GM18907 (cell line): ENCODE measurements at regions not wholly inside any gene's neighbourhood (a gene's known extent, or its start where the extent isn't known, plus 50 kb on each side); places are given as distances from the start of the nearest gene placed in this dataset.

Source experiments
- ATAC-seq: cut with Tn5 transposase; IDR thresholded peaks from one replicate; pipeline ENCODE4 v1.9.1; 2021; ENCODE audit warnings: mild to moderate bottlenecking, moderate library complexity; ENCODE audit not compliant: unreplicated experiment

DNA sequence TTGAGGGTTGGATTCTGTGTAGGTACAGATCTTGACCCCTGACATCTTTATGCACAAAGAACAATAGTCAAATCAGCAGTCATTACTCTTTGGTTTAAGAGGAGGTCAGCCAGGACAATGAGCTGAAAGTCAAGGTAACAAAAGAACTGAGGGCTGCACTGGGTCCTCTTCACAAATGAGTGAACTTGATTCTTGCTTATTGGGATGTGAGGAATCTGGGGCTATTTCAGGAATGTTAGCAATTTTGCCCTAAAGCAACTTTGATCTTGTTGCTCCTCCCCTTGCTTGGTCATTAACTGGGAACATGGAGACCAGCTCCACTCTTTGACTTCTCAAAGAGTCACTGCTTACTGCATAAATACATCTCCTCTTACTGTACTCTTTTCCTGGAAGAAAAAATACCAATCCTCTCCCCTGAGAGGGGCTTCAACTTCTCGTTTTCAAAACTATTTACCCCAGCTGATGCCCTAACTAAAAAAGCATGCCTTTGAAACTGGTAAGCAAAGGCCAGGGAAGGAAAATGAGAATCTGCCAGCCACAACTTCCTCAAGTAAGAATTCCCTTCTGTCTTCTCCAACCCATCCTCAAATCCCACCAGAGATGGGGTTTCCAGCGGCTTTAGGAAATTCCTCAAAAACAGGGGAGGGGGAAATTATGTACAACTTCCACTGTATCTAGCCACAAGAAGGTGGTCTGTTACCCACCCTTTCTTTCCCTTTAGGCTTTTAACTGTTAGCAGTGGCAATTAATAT is 368.3 kb downstream of the ENC1 start:
- ATAC-seq = no peak

DNA sequence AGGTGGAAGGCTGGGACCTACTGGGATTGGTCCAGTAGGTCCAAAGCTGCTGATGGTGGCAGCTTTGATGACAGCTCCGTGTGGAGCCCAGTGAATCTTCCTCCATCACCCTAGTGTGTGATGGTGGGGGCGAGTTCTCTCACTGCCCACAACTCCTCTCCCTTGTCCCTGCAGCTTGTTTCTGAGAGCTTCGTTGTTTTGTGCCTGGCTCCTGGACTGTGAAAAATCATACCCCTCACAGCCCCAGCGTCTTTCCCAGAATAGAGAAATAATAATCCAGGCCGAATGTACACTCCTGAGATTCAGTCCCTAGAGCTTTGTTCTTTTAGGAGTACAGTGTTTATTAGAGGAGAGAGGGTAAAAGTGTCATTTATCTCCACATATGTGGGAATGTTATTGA is 372.2 kb downstream of the ENC1 start:
- no peak for ATAC-seq

DNA sequence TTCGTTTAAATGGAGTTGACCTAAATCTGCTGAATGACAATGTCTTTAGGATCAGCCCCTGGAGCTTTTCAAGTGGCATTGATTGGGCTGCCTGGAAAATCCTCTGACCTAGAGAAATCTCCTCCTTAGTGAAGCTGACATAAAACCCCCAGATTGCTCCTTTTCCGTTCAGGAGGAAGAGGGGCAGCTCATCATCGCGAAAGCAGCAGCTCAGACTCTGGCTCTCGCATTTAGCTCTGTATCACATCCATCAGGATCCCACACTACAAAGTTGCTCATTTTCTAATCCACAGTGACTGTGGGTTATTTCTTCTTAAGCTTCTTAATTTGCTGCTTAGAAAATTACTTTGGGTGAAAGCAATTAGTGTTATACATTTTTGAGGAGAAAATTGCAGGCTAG is 373.7 kb downstream of the ENC1 start:
- ATAC-seq = no peak

DNA sequence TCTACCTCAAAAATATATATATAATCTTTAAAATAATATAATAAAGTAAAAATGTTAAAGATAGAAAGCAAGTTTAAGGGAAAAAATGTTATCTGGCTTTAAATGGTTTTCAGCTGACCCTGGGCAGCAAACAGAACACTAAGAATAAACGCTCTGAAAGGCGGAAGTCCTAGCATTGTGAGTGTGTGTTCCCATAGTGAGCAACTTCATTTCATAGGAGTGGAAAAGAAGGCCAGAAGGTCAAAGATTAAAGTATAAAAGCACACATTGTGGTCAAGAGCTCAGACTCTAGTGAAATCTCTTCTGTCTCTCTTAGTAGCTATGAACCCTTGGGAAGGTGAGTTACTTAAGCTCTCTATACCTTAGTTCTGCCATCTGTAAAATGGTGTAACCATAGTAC is 374.4 kb downstream of the ENC1 start:
- ATAC-seq = no peak

DNA sequence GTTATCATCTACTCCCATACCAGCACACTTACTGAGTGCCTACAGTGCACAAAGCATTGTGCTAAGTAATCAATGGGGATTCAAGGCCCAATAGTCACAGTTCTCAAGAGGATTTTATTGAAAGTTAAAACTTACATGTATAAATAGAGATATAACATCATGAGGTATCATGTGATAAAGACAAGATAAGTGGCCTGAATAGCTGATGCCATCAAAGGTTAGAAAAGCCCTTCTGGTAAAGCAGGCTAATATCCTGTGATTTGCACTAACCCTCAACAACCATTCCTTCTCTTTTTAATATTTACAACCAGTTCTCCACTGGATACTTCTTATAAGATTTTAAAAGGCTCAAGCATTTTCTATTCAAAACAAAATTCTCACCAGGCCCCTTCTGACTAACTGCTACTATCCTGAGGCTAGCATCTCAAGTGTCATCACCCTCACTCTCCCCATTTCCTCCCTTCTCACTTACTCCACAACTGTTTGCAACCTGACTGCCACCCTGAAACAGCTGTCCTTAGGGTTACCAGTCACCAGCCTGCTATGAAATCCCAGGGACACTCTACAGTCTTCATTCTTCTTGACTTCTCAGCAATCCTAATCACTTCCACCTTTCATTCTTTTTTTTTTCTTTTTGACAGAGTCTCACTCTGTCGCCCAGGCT is 377.9 kb downstream of the ENC1 start:
- ATAC-seq = no peak

DNA sequence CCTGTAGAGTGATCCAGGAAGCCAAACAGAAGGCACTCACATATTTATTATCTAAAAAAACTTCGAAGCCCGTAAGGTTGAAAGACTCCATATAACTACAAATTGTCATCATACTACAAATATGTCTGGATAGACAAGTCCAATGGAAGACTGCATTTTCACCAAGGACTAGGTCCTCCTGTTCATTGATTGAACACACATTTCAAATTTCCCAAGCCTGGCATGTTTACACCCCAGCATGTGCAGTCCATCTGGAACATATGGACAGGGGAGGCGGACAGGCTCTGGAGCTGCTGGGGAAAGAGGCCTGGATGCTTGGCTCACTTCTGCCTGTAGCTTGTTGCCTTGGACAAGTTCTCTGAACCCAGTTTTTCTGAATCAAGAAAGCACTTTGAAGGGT is 378.7 kb downstream of the ENC1 start:
- ATAC-seq = no peak

DNA sequence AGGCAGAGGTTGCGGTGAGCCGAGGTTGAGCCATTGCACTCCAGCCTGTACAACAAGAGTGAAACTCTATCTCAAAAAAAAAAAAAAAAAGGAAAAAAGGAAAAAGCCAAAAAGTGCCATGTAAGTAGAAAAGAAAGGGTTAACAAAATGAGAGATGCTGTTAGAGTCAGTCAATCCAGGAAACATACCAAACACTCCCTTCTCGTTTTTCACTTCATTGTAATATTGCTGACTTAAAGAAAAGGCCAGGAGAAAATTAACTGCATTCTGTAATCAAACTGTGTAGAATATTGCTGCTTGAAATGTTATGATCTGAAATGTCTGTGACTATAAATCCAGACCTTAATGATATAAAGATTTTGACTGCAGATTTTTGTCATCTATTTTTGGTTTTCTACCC is 379.1 kb downstream of the ENC1 start:
- ATAC-seq = no peak

DNA sequence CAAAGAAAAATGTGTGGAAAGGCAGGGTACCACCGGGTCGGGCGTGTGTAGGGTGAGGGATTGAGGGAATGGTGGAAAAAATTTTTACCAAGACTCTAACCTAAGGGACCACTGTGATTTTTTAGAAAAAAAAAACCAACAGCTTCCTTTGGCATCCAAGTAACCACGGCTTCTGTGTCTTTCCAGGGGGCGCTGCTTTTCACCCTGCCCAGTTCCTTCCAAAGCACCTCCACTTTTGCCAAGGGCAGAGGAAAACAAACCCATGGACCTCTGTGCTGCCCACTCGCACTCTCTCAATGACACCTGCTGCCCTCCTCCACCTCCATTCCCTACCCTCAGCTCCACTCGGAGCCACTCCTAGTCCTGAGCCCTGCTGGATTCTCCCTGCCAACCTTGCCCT is 381.0 kb downstream of the ENC1 start:
- ATAC-seq = no peak

DNA sequence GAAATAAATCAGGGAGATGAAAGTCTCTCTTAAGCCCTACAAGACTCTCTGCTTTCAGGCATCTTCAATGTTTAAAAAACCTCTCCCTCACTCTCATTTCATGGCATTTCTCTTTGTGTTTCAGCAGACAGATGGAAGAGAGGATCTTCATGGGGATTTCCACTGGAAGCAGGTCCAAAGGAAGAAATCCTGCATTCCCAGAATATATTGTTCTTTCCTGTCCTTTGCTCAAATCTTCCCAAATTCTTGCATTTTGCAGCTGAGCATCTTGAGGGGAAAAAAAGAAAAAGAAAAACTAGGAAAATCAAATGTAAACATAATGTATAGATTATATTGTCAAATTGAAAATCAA is 382.2 kb downstream of the ENC1 start:
- ATAC-seq = no peak

DNA sequence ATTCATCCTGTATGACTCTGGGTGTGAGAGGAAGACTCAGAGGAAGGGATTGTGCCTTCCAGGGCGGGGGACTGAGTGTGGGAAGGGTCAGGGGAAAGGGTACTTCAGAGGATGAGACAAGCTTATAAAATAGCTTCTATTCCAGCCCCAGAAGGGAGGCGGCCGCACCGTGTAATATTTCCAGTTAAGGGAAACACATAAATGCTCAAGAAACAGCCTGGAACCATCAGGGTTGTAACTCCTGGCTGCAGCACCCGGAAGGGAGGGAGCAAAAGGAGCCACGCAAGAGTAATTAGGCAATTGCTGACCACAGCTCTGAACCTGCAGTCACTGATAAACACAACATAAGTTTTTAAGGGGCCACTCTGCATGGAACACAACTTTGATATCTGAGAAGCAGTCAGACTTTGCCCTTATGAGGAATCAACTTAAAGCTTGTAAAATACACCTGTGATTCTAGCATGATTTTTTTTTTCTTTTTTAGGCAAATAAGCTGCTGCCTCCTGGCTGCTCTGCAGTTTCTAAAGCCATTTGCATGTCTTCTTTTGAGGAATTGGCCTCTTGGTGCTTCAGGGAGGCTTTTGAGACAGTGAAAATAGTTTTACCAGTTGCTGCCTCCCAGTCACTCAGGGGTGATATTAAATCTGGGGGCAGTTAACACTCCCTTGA is 382.7 kb downstream of the ENC1 start:
- peak; percentile 63 for ATAC-seq

DNA sequence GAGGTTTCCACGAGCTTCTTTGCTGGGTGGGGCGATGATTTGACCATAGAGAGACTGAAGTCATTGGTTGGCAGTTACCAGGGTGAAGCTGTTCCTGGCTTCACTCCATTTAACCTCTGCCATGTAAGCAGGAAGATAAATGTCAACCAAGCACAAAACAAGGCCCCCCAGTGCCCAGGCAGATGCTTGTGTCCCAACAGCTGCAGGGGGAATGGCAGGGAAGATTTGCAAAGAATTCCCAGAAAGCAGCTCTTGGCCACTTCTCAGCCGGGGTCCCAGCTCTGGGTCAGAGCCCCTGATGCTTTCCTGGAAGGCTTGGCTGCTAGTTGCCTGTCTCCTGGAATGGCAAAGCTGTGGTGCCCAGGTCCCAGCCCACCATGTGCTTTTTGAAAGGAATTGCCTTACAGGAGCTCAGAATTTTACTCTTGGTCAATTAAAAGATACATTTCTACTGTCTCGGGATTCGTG is 383.4 kb downstream of the ENC1 start:
- no peak for ATAC-seq

DNA sequence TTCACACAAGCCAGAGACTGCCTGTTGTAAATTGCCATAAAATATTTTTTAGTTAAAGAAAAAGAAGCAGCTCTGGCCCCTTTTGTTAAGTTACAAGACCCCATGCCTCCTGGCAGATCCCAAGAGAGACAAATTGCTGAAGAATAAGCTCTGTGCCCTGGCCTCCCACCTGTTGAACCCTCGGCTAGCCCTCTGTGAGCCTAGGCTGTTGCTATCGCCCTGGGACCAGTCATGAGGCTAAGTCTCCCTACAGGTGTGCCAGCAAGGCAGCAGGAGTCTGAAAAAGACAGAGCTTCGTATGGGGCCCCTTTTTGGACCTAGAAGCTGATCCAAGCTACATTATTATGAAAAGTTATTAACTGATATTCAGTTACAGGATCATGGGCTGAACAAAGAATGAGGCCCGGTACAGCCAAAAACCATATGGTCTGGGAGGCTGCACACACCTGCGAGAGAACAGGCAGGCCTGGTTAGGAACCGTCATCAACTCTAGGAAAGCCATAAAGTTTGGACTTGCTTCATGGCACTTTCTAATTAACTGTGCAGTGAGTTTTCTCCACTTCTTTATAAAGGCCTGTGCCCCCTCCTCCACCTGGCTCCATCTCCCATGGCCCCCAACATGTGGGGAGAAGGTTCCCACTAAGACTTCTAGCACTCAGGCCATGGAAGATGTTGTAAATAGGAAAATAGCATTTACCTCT is 384.7 kb downstream of the ENC1 start:
- ATAC-seq = no peak

DNA sequence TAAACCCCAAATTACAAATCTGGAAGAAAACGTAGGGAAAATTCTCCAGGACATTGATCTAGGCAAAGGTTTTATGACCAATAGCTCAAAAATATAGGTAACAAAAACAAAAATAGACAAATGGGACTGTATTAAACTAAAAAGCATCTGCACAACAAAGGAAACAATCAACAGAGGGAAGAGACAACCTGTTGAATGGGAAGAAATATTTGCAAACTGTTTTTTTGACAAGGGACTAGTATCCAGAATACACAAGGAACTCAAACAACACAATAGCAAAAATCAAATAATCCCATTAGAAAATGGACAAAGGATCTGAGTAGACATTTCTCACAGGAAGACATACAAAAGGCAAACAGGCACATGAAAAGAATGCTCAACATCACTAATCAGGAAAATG is 386.3 kb downstream of the ENC1 start:
- ATAC-seq = no peak

DNA sequence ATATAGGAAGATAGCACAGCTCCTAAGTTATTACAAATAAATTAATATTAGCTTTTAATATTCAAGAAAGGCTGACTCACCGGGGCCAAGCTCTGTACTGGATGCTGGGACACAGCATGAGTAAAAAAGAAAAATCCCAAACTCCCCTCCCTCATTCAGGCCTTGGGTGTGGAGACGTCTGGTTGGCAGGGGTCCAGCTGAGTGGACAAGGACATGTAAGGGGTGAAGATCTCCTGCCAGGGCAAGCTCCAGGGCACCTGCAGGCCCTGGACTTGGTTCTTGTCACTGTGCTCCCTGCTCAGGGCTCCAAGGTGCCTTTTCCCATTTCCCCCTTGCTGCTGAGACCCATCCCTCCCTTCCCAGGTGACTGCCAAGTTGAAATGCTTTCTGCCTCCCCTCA is 388.5 kb downstream of the ENC1 start:
- no peak for ATAC-seq

DNA sequence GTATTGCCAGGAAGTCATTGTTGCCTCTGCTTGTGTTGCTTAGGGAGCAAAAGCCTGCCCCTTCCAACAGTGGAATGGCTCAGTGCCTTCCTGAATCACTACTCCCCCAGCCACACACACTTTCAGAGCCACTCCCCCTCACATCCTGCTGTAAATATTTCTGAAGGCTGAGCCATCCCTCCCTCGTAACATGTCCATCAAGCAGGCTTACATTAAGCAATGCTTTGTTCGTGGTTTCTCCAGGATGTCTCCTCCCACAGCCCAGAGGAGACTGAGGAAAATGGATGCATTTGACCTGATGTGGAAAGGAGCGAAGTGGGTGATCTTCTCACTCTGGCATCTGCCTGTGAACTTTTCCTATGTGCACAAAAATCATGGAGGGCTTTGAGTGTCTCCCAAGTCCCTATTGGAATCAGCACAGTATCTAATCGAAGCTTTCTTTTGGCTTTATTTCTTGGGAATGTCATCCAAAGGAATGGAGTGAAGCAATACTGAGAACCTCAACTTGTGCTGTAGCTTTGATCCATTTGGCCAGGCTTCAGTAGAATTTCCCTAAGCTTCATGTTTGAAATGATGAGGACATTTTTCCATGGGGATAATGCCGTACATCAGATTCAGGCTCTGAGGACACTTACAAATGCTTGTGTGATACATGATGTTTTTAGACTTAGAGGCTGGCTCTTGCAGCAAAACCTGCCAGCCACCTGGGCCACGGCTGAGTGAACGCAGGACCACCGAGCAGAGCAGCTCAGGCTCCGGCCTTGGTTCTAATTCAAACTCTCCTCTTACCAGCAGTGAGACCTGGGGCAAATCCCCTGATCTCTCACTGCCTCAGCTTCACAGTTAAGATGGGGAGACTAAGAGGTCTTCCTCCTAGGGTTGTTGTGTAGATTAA is 389.1 kb downstream of the ENC1 start:
- no peak for ATAC-seq

DNA sequence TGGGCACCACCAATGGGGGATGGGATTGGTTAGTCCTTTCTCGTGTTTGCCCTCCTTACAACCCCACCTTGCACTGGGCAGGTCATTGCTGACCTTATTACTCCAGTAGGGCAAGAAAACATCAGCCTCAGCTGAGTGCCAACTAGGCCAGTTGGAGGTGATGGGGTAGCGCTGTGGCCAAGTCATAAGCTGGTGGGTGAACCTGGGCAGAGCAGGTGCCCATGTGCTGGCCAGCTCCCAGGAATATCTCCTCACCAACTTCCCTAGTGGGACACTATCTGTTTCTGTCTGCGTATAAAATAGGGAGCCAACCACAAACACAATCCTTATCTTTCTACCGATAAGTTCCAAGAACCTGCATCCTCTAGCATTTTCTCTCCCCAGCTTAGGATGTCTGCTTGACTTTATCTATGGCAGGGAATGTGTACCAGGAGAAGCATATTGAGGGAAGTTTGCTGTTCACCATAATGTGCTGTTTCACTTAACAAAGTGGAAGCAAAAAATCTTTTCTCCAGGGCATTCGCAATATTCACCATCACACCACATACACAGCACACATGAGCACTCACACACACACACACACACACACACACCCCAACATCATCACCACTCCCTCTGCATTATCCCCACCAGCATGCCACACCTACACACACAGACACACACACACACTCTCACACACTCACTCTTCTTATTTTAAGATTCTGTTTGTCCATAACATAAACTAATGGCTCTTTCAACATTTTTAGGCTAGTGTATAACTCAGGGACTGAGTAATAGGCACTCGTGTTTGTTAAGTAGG is 390.0 kb downstream of the ENC1 start:
- ATAC-seq = no peak

DNA sequence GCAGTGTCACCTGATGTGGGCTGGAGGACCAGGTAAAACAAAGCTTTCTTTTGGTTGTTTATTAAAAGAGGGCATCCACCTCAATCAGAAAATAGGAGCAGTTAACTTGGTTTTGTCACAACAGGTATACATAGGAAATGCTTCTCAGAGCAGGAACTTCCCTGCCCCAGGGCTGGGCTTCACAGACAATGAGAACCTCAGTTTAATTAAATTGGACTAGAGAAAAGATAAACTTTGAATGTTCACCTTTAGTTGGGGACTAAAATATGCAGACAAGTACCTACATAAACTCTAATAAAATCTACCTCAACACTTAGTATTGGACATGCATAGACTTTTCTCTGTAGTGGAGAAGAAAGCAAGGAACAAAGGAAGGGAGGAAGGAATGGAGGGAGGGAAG is 392.0 kb downstream of the ENC1 start:
- ATAC-seq = no peak

DNA sequence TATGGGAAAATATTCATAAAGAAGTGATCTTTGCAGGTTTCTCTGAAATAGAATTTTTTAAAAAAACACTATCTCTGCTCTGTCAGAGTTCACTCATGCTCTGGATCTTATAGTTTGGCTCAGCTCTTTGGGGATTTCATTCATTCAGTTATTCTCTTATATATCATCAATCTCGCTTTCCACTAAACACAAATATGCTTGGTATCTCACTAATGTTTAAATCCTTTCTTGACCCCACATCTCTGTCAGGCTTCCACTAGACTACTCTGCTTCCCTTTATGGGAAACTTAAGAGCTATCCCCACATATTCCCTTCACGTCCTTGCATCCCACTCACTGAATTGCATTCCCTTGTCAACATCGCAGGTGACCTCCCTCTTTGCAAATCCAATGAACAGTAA is 396.1 kb downstream of the ENC1 start:
- no peak for ATAC-seq

DNA sequence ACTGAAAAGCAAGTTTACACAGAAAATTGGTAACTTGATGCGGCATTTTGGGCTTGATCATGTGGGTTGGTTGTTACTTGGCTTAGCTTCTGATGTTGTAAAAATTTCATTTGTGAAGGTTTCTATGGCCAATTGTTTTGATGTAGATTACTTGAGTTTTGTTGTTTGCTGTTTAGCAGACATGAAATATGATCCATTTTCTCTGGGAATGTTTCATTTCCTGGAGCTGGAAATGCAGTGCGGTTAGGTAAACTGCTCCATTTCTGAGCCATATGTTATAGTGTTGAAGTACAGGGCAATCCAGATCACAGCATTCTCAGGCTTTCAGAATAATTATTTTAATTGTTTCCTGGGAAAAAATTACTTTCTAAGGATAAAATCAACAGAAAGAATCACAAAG is 396.9 kb downstream of the ENC1 start:
- no peak for ATAC-seq

DNA sequence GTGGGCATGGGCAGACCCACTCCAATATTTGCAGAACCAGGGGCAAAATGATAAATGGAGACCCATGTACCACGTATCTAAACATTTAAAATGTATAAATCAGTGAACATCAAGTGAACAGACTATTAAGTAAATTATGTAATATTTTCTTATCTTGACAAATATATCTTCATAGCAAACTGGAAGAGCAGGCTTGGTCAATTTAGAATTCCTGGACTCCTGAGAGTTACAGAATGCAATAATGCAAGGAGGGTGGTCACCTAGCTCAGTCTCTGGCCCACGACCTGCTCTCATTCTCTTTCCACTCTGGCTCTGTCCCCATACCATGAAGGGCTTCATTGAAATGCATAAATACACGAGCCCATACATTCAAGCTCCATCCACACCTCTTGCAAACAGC is 398.0 kb downstream of the ENC1 start:
- no peak for ATAC-seq
